Keratinocyte (primary cell): ENCODE measurements at regions not wholly inside any gene's neighbourhood (a gene's known extent, or its start where the extent isn't known, plus 50 kb on each side); places are given as distances from the start of the nearest gene placed in this dataset.

ENCODE experiments used
- DNase-seq: peaks from one replicate; pipeline ENCODE4 v3.0.0-alpha.2; 2011; ENCODE audit warnings: low read depth, missing footprints, low spot score
- FAIRE-seq: peaks from 2 replicates; lab custom pipeline; 2011; peaks lifted over from hg19 to GRCh38; lab: Jason Lieb, UNC
- H2AFZ ChIP-seq: 2 replicates; pipeline ENCODE4 v1.6.0; 2012; ENCODE audit warnings: low read length, control low read depth, inconsistent platforms; ENCODE audit not compliant: control insufficient read depth
- H3K27ac ChIP-seq: 2 replicates; pipeline ENCODE4 v1.5.1; 2011; ENCODE audit warnings: low read length; ENCODE audit not compliant: control insufficient read depth, insufficient read depth
- H3K27me3 ChIP-seq: 3 replicates; pipeline ENCODE4 v1.6.0; 2011; ENCODE audit warnings: low read length; ENCODE audit not compliant: control insufficient read depth, insufficient read depth; ENCODE audit errors: extremely low read depth
- H3K36me3 ChIP-seq, 2 experiments: 2 replicates in 1 of 2; 3 replicates in 1 of 2; pipeline ENCODE4 v1.5.1; 2011; ENCODE audit warnings: low read length in 2 of 2, mild to moderate bottlenecking in 1 of 2; ENCODE audit not compliant: control insufficient read depth in 2 of 2, insufficient read depth in 2 of 2; ENCODE audit errors: extremely low read depth in 1 of 2
- H3K4me1 ChIP-seq: 3 replicates; pipeline ENCODE4 v1.5.1; 2011; ENCODE audit warnings: low read length; ENCODE audit not compliant: control insufficient read depth, insufficient read depth; ENCODE audit errors: extremely low read depth
- H3K4me2 ChIP-seq: 3 replicates; pipeline ENCODE4 v1.6.0; 2011; ENCODE audit warnings: low read depth, low read length; ENCODE audit not compliant: control insufficient read depth, insufficient read depth; ENCODE audit errors: extremely low read depth
- H3K4me3 ChIP-seq, 3 experiments: fragments of 200-600 bp in 1 of 3; sonication (generic) in 1 of 3; 2 replicates in 2 of 3; 3 replicates in 1 of 3; pipeline ENCODE4 v1.5.1; 2011 to 2016; ENCODE audit warnings: low read length in 3 of 3, mild to moderate bottlenecking in 3 of 3, control low read depth in 2 of 3, inconsistent platforms in 1 of 3, low read depth in 1 of 3, mixed read lengths in 1 of 3, mixed run types in 1 of 3, moderate library complexity in 1 of 3; ENCODE audit not compliant: control insufficient read depth in 2 of 3, insufficient read depth in 2 of 3; ENCODE audit errors: extremely low read depth in 1 of 3
- H3K79me2 ChIP-seq: 2 replicates; pipeline ENCODE4 v1.6.0; 2012; ENCODE audit warnings: low read length; ENCODE audit not compliant: control insufficient read depth, insufficient read depth
- H3K9ac ChIP-seq: 3 replicates; pipeline ENCODE4 v1.6.0; 2011; ENCODE audit warnings: low read length; ENCODE audit not compliant: control insufficient read depth, insufficient read depth; ENCODE audit errors: extremely low read depth
- H3K9me1 ChIP-seq: 3 replicates; pipeline ENCODE4 v1.6.0; 2011; ENCODE audit warnings: low read length; ENCODE audit not compliant: control insufficient read depth, insufficient read depth; ENCODE audit errors: extremely low read depth
- H3K9me3 ChIP-seq: 2 replicates; pipeline ENCODE4 v1.5.1; 2012; ENCODE audit warnings: low read depth, low read length; ENCODE audit not compliant: control insufficient read depth
- H4K20me1 ChIP-seq: 3 replicates; pipeline ENCODE4 v1.6.0; 2011; ENCODE audit warnings: low read length; ENCODE audit not compliant: control insufficient read depth, insufficient read depth; ENCODE audit errors: extremely low read depth
- EZH2 ChIP-seq: IDR thresholded peaks from one replicate; pipeline ENCODE4 v1.6.1; 2012; ENCODE audit warnings: inconsistent platforms, mild to moderate bottlenecking, low read length, moderate library complexity
- dilution Hi-C: fragments of 300-500 bp; cut with MboI; formaldehyde crosslinking; loops from one replicate; pipeline ENCODE4 v1.7.0; 2020; ENCODE audit warnings: low sequenced_read_pairs; ENCODE audit not compliant: extremely low pct_ligation_motif_present
- TF ChIP-seq, protein P1 (sequence below), 3 experiments: IDR thresholded peaks in 1 of 3; conservative IDR thresholded peaks in 1 of 3; optimal IDR thresholded peaks in 1 of 3; 2 replicates in 2 of 3; 3 replicates in 1 of 3; pipeline versions ENCODE3 to v1.5.1; 2011; ENCODE audit warnings: low read length in 3 of 3, mild to moderate bottlenecking in 3 of 3, moderate library complexity in 2 of 3, control low read depth in 1 of 3, inconsistent platforms in 1 of 3; ENCODE audit not compliant: insufficient read depth in 2 of 3; ENCODE audit errors: extremely low read depth in 1 of 3

- H3K4me2 ChIP-seq: peak overlapping the region; percentile 24
- no peaks in the 10 kb centered on the region for H3K79me2 ChIP-seq
- peaks cover 17% of the 10 kb centered on the region for H3K4me1 ChIP-seq
- H4K20me1 ChIP-seq: no peaks in the 10 kb centered on the region
- no peak overlapping the region for H3K9ac ChIP-seq
- H2AFZ ChIP-seq: no peak overlapping the region
- no peaks in the 10 kb centered on the region for H3K36me3 ChIP-seq
- H3K27me3 ChIP-seq: no peaks in the 10 kb centered on the region
- no peaks in the 10 kb centered on the region for H3K9me3 ChIP-seq
- dilution Hi-C loops: no loop called here
- DNase-seq (no peak), FAIRE-seq (peak; percentile 57)
- TF ChIP-seq, protein P1, sequence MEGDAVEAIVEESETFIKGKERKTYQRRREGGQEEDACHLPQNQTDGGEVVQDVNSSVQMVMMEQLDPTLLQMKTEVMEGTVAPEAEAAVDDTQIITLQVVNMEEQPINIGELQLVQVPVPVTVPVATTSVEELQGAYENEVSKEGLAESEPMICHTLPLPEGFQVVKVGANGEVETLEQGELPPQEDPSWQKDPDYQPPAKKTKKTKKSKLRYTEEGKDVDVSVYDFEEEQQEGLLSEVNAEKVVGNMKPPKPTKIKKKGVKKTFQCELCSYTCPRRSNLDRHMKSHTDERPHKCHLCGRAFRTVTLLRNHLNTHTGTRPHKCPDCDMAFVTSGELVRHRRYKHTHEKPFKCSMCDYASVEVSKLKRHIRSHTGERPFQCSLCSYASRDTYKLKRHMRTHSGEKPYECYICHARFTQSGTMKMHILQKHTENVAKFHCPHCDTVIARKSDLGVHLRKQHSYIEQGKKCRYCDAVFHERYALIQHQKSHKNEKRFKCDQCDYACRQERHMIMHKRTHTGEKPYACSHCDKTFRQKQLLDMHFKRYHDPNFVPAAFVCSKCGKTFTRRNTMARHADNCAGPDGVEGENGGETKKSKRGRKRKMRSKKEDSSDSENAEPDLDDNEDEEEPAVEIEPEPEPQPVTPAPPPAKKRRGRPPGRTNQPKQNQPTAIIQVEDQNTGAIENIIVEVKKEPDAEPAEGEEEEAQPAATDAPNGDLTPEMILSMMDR (optimal IDR thresholded peaks at IDR 0.05 in 1 of 3, IDR thresholded peaks at IDR 0.05 in 1 of 3, conservative IDR thresholded peaks at IDR 0.05 in 1 of 3; ENCODE audit: extremely low read depth in 1 of 3, insufficient read depth in 2 of 3, low read length in 3 of 3): no peak
- no peak for TF ChIP-seq EZH2
- no peak overlapping the region for H3K27ac ChIP-seq
- no peak overlapping the region for H3K4me3 ChIP-seq
- H3K9me1 ChIP-seq: no peaks in the 10 kb centered on the region
Measured at GRCh38 chr6:1104988-1105670, 206.8 kb upstream of the FOXQ1 start.

DNA sequence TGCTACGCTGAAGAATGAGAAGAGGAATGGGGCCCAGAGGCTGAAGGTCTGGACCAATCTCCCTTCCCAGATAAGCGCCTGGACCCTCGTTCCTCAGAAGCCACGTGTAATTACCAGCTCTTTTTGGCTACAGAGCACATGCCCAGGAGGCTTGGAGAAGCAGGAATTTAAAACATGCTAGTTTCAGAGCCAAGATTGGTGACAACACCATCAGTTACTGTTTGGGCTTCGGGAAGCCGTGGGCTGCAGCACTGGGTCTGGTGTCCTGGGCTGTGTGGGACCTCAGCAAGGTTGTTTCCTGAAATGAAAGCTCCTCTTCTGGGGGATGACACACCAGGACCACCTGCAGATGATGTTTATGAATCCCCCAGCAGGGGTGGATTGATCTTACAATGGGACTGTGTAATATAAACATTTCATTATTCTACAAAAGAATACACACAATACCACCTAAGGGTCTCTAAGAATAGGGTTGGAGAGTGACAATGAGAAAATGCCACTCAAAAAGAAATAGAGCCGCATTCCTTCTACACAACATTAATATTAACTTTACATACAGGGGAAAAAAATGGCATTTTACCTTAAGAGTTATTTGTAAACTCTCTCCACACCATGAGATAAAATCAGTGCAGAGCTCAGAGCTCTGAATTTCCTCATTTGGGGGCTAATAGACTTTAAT lies 207.8 kb upstream of the FOXQ1 start:
- no peaks in the 10 kb centered on the region for H3K79me2 ChIP-seq

More for the DNA sequence above, 207.8 kb upstream of the FOXQ1 start:
- H3K27ac ChIP-seq: no peak overlapping the region
- FAIRE-seq (no peak), DNase-seq (no peak)
- peaks cover 23% of the 10 kb centered on the region for H3K4me1 ChIP-seq
- no peak overlapping the region for H3K4me2 ChIP-seq
- H3K4me3 ChIP-seq: no peak overlapping the region
- H3K27me3 ChIP-seq: no peaks in the 10 kb centered on the region
- no peaks in the 10 kb centered on the region for H4K20me1 ChIP-seq
- dilution Hi-C loops: no loop called here
- H2AFZ ChIP-seq: no peak overlapping the region
- H3K9me1 ChIP-seq: no peaks in the 10 kb centered on the region
- H3K36me3 ChIP-seq: no peaks in the 10 kb centered on the region
- TF ChIP-seq, protein P1 (optimal IDR thresholded peaks at IDR 0.05 in 1 of 3, IDR thresholded peaks at IDR 0.05 in 1 of 3, conservative IDR thresholded peaks at IDR 0.05 in 1 of 3; ENCODE audit: extremely low read depth in 1 of 3, insufficient read depth in 2 of 3, low read length in 3 of 3): no peak
- TF ChIP-seq EZH2: no peak
- no peak overlapping the region for H3K9ac ChIP-seq
- H3K9me3 ChIP-seq: no peaks in the 10 kb centered on the region
